GM10266 (cell line): ENCODE measurements at regions not wholly inside any gene's neighbourhood (a gene's known extent, or its start where the extent isn't known, plus 50 kb on each side); places are given as distances from the start of the nearest gene placed in this dataset.

Experiments
- DNase-seq: peaks from one replicate; pipeline ENCODE4 v3.0.0; 2012; ENCODE audit errors: extremely low spot score
- CTCF ChIP-seq: IDR thresholded peaks from 2 replicates; pipeline ENCODE4 v1.5.1; 2012; ENCODE audit warnings: mild to moderate bottlenecking, low read depth; ENCODE audit not compliant: control insufficient read depth, insufficient read depth; ENCODE audit errors: missing control alignments

- TF ChIP-seq CTCF, result no peak
- DNase-seq, result no peak
Observed at GRCh38 chrX:49753691-49754090, 57.9 kb upstream of the PAGE1 start.

GRCh38 chrX:49748211-49748956, 52.6 kb upstream of the PAGE1 start:
- no peak for TF ChIP-seq CTCF
- no peak for DNase-seq

DNA sequence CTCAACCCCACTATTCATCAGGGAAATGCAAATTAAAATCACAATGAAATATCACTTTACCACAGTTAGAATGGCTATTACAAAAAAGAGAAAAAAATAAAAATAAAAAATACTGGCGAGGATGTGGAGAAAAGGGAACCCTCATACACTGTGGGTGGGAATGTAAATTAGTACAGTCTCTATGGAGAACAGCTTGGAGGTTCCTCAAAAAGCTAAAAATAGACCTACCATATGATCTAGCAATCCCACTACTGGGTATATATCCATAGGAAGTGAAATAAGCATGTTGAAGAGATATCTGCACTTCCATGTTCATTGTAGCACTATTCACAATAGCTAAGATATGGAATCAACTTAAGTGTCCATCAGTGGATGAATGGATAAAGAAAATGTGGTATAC, 50.5 kb upstream of the PAGE1 start:
- no peak for DNase-seq
- TF ChIP-seq CTCF, result no peak
